GM10266 (cell line): ENCODE measurements at regions not wholly inside any gene's neighbourhood (a gene's known extent, or its start where the extent isn't known, plus 50 kb on each side); places are given as distances from the start of the nearest gene placed in this dataset.
A peak's percentile ranks its signal among the peaks of the same experiment; 100 is the strongest.

Source experiments
- DNase-seq: peaks from one replicate; pipeline ENCODE4 v3.0.0; 2012; ENCODE audit errors: extremely low spot score
- TF ChIP-seq, protein P1 (sequence below): IDR thresholded peaks from 2 replicates; pipeline ENCODE4 v1.5.1; 2012; ENCODE audit warnings: mild to moderate bottlenecking, low read depth; ENCODE audit not compliant: control insufficient read depth, insufficient read depth; ENCODE audit errors: missing control alignments

DNA sequence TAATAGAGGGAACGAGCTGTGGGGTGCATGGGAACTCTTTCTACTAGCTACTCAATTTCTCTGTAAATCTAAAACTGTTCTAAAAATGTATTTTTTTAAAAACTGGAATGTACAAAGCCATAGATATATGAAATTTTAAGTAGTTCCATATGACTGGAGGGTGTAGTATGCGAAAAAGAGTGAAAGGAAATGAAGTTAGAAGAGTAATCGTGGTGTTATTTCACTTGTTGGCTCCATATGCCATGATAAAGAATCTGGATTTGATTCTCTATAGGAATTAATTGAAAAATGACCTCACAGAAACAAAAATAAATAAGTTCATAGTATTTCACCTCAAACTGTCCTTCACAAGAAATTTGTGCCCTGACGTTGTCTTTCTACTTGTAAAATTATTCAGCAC, 500.2 kb downstream of the TENT5A start:
- DNase-seq = no peak
- TF ChIP-seq, protein P1, sequence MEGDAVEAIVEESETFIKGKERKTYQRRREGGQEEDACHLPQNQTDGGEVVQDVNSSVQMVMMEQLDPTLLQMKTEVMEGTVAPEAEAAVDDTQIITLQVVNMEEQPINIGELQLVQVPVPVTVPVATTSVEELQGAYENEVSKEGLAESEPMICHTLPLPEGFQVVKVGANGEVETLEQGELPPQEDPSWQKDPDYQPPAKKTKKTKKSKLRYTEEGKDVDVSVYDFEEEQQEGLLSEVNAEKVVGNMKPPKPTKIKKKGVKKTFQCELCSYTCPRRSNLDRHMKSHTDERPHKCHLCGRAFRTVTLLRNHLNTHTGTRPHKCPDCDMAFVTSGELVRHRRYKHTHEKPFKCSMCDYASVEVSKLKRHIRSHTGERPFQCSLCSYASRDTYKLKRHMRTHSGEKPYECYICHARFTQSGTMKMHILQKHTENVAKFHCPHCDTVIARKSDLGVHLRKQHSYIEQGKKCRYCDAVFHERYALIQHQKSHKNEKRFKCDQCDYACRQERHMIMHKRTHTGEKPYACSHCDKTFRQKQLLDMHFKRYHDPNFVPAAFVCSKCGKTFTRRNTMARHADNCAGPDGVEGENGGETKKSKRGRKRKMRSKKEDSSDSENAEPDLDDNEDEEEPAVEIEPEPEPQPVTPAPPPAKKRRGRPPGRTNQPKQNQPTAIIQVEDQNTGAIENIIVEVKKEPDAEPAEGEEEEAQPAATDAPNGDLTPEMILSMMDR = no peak

GRCh38 chr6:81246200-81246599, 506.3 kb downstream of the TENT5A start:
- TF ChIP-seq, protein P1 = no peak
- no peak for DNase-seq

DNA sequence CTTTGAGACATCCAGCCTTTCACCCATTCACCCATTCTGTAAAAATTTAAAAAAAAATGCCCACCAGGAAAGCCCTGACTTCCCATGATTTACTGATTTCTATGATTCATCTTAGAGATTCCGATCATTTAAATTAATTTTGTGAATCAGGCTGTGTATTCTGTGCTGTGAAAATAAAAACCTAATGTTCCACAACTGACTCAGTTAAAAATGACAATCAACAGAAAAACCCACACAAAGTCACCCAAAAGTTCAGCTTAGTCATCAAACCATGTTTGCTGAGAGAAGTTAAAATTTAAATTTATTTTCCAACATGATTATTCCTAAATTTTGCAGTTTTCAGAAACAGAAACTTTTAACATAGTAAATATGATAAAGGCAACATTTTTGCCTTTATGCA, 509.9 kb downstream of the TENT5A start:
- TF ChIP-seq, protein P1 = no peak
- DNase-seq = no peak

DNA sequence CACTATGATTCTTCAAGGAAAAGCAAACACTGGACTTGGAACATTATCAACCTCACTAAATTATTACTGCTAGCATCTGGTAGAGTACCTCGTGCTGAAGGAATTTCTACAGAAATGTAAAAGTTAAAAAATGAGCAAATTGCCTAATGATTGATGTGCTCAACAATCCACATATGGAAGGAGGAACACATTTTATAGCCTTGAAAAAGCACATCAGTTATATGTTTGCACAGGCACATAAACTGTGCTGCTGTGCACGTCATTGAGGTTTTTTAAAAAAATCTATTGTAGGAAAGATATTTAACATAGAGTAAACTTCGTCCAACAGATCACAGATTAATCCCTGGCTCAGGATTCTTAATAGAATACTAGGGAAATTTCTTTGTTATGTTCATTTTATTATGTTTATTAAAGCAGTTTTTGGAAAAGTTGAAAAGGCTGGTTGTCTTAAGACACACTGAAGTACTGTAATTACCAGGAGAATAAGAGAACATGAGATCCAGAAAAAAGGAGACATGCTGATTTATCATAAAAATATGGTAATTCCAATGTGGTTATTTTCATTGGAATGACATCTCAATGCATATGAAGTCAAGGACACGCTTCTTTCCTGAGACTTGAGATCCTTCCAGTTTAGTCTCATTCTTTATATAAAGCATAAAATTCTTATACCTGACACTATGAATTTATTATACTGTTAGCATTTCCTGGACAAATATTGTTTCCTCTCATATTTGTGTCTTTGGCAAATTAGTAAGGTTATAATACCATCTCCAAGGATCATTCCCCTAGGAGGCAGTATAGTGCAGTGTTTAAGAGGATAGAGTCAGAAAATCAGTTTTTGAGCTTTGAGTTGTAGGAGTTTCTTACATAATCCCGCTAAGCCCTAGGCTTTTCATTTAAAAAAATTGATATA, 511.1 kb downstream of the TENT5A start:
- no peak for DNase-seq
- TF ChIP-seq, protein P1 = peak; percentile 16

GRCh38 chr6:81238390-81238789, 514.1 kb downstream of the TENT5A start:
- DNase-seq = no peak
- TF ChIP-seq, protein P1 = no peak

GRCh38 chr6:81237226-81237625, 515.3 kb downstream of the TENT5A start:
- no peak for DNase-seq
- TF ChIP-seq, protein P1 = no peak

GRCh38 chr6:81235512-81235911, 517.0 kb downstream of the TENT5A start:
- no peak for DNase-seq
- TF ChIP-seq, protein P1 = no peak
